Thyroid gland (tissue), 4 donors: ENCODE measurements at regions not wholly inside any gene's neighbourhood (a gene's known extent, or its start where the extent isn't known, plus 50 kb on each side); places are given as distances from the start of the nearest gene placed in this dataset.
"Not testable (repeated sequence)": the region's sequence is repeated elsewhere in the genome, so short reads cannot be mapped to it uniquely, and the experiment has no call there.

ENCODE experiments used
- DNase-seq, 2 donors: peaks; one replicate each; pipeline ENCODE4 v3.0.0-alpha.2; 2019
- H3K27ac ChIP-seq, 3 donors: fragments of 200-600 bp; sonication (generic); 1 replicate in 2 of 3; 2 replicates in 1 of 3; pipeline ENCODE4 v1.5.1; 2016 to 2019; ENCODE audit warnings: mild to moderate bottlenecking in 1 of 3, moderate library complexity in 1 of 3
- H3K27me3 ChIP-seq: fragments of 200-600 bp; sonication (generic); one replicate; pipeline ENCODE4 v1.5.1; 2019
- H3K36me3 ChIP-seq, 2 donors: fragments of 200-600 bp; sonication (generic); one replicate each; pipeline ENCODE4 v1.5.1; 2016 to 2019
- H3K4me1 ChIP-seq, 2 donors: fragments of 200-600 bp; sonication (generic); one replicate each; pipeline ENCODE4 v1.5.1; 2017 to 2019
- H3K4me3 ChIP-seq, 3 donors: fragments of 200-600 bp; sonication (generic); replicated peaks in 1 of 3; 1 replicate in 2 of 3; 2 replicates in 1 of 3; pipeline ENCODE4 v1.5.1; 2016; ENCODE audit warnings: mild to moderate bottlenecking in 1 of 3
- H3K9me3 ChIP-seq: fragments of 200-600 bp; sonication (generic); one replicate; pipeline ENCODE4 v1.5.1; 2017
- POLR2A ChIP-seq, 2 donors: fragments of 450-650 bp; IDR thresholded peaks; one replicate each; pipeline ENCODE4 v1.6.1; 2017; ENCODE audit warnings: antibody characterized with exemption in 2 of 2, mild to moderate bottlenecking in 2 of 2, moderate library complexity in 1 of 2
- WGBS, 2 donors: methylation state at CpG; one replicate each; pipeline ENCODE4 v1.1.5; 2017; 5-methylcytosine and 5-hydroxymethylcytosine counted together
- intact Hi-C: fragments of 100-400 bp; cut with DNase I; formaldehyde crosslinking; loops from one replicate; pipeline ENCODE4 v1.15.1; 2023
- TF ChIP-seq, protein P1 (sequence below), 6 experiments: fragments of 200-600 bp in 3 of 6; fragments of 450-650 bp in 3 of 6; sonication (generic) in 3 of 6; IDR thresholded peaks; one replicate each; pipeline ENCODE4 v1.5.1; 2016 to 2019; ENCODE audit warnings: antibody characterized with exemption in 6 of 6, mild to moderate bottlenecking in 2 of 6, inconsistent platforms in 1 of 6, moderate library complexity in 1 of 6

GRCh38 chr1:229920683-229921082 is 146.4 kb upstream of the GALNT2 start:
- no peaks in the 10 kb centered on the region for H3K27me3 ChIP-seq
- TF ChIP-seq, protein P1, sequence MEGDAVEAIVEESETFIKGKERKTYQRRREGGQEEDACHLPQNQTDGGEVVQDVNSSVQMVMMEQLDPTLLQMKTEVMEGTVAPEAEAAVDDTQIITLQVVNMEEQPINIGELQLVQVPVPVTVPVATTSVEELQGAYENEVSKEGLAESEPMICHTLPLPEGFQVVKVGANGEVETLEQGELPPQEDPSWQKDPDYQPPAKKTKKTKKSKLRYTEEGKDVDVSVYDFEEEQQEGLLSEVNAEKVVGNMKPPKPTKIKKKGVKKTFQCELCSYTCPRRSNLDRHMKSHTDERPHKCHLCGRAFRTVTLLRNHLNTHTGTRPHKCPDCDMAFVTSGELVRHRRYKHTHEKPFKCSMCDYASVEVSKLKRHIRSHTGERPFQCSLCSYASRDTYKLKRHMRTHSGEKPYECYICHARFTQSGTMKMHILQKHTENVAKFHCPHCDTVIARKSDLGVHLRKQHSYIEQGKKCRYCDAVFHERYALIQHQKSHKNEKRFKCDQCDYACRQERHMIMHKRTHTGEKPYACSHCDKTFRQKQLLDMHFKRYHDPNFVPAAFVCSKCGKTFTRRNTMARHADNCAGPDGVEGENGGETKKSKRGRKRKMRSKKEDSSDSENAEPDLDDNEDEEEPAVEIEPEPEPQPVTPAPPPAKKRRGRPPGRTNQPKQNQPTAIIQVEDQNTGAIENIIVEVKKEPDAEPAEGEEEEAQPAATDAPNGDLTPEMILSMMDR (IDR thresholded peaks at IDR 0.05), result no peak
- TF ChIP-seq POLR2A (IDR thresholded peaks at IDR 0.05), result no peak
- H3K4me1 ChIP-seq, result no peaks in the 10 kb centered on the region
- H3K36me3 ChIP-seq, result no peaks in the 10 kb centered on the region
- DNase-seq, result no peak
- intact Hi-C loops, result no loop called here
- H3K27ac ChIP-seq, result no peak overlapping the region
- H3K9me3 ChIP-seq, result no peaks in the 10 kb centered on the region
- H3K4me3 ChIP-seq, result no peak overlapping the region
- 100% methylated on average over 2 of the region's 2 CpGs for WGBS, 2 donors

DNA sequence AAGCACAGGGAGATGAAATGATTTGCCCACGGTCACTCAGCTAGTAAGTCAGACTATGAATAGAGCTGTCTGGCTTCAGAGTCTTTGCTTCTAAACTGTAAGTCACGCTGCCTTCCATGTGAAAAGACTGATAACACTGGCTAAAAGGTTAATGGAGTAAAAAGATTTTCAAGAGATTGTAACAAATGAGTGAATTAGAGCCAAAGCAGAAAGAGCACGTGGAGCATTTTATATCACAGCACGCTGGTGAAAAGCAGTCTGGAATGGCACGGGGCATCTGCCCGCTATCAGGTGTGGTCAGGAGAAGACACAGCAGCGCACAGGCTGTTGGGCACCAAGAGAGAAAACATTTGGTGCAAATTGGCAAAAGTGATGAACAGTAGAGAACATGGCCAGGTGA is 144.8 kb upstream of the GALNT2 start:
- no peak overlapping the region for H3K27ac ChIP-seq
- H3K4me1 ChIP-seq, result no peaks in the 10 kb centered on the region
- no peaks in the 10 kb centered on the region for H3K27me3 ChIP-seq
- TF ChIP-seq, protein P1 (IDR thresholded peaks at IDR 0.05), result no peak
- no peaks in the 10 kb centered on the region for H3K36me3 ChIP-seq
- WGBS, 2 donors, result 90 to 94% methylated on average over 7 of the region's 7 CpGs
- H3K4me3 ChIP-seq, result no peak overlapping the region
- no peak for DNase-seq
- intact Hi-C loops, result no loop called here
- H3K9me3 ChIP-seq, result no peaks in the 10 kb centered on the region

GRCh38 chr1:229924639-229925038 is 142.4 kb upstream of the GALNT2 start:
- Histone ChIP-seq H3K27ac (no peak overlapping the region), H3K9me3 (no peaks in the 10 kb centered on the region), H3K27me3 (no peaks in the 10 kb centered on the region), H3K36me3 (no peaks in the 10 kb centered on the region), H3K4me1 (no peaks in the 10 kb centered on the region), H3K4me3 (no peak overlapping the region)
- TF ChIP-seq POLR2A (IDR thresholded peaks at IDR 0.05), result no peak
- TF ChIP-seq, protein P1 (IDR thresholded peaks at IDR 0.05), result no peak
- 74% methylated on average over 10 of the region's 10 CpGs for WGBS, 2 donors
- no peak for DNase-seq
- intact Hi-C loops, result no loop called here

DNA sequence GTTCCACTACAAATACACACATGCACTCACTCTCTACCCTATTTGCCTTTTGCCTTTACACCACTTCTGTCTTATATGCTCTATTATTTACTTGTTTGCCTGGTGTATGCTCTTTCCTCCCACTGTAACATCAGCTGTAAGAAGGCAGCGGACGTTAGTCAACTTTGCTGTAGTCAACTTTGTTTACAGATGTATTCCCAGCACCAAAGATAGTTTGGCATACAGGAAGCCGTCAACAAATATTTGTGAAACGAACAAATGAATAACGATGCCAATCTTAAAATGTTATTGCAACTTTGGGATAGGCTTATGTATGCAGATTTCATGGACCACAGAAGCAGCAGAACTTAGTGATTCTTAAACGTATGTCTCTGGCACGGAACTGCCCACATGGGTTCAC is 138.3 kb upstream of the GALNT2 start:
- Histone ChIP-seq H3K4me1 (no peaks in the 10 kb centered on the region), H3K27ac (no peak overlapping the region), H3K36me3 (no peaks in the 10 kb centered on the region), H3K9me3 (no peaks in the 10 kb centered on the region), H3K4me3 (no peak overlapping the region), H3K27me3 (no peaks in the 10 kb centered on the region)
- 90 to 94% methylated on average over 7 of the region's 7 CpGs for WGBS, 2 donors
- DNase-seq, result no peak
- TF ChIP-seq, protein P1 (IDR thresholded peaks at IDR 0.05), result no peak
- no peak for TF ChIP-seq POLR2A (IDR thresholded peaks at IDR 0.05)
- intact Hi-C loops, result no loop called here

- intact Hi-C loops, H3K27ac ChIP-seq, H3K27me3 ChIP-seq, H3K9me3 ChIP-seq, H3K4me1 ChIP-seq, DNase-seq, H3K36me3 ChIP-seq, H3K4me3 ChIP-seq: not testable (repeated sequence)
- 95% methylated on average over 18 to 19 of the region's 21 CpGs for WGBS, 2 donors
Observed at GRCh38 chr1:229931751-229932150, 135.3 kb upstream of the GALNT2 start.

DNA sequence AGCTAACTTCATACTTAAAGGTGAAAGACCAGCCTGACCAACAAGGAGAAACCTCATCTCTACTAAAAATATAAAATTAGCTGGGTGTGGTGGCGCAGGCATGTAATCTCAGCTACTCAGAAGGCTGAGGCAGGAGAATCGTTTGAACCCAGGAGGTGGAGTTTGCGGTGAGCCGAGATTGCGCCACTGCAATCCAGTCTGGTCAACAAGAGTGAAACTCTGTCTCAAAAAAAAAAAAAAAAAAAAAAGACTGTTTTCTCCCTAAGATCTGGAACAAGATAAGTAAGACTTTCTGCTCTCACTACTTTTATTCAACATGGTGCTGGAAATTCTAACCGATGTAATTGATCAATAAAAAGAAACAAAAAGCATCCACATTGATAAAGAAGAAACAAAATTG is 131.9 kb upstream of the GALNT2 start:
- H3K9me3 ChIP-seq, H3K27me3 ChIP-seq, DNase-seq, intact Hi-C loops, H3K4me1 ChIP-seq, H3K4me3 ChIP-seq, H3K36me3 ChIP-seq, H3K27ac ChIP-seq: not testable (repeated sequence)
- WGBS, 2 donors, result 84 to 93% methylated on average over 6 of the region's 6 CpGs
